Left hindlimb (tissue), 1 donor: ENCODE measurements at regions not wholly inside any gene's neighbourhood (a gene's known extent, or its start where the extent isn't known, plus 50 kb on each side); places are given as distances from the start of the nearest gene placed in this dataset.
"Not testable (repeated sequence)": the region's sequence is repeated elsewhere in the genome, so short reads cannot be mapped to it uniquely, and the experiment has no call there.

Experiments used
- DNase-seq: peaks from one replicate; pipeline ENCODE4 v3.0.0-alpha.2; 2018

GRCh38 chr3:110909839-110910238 is 161.8 kb upstream of the NECTIN3 start:
- DNase-seq, result no peak

DNA sequence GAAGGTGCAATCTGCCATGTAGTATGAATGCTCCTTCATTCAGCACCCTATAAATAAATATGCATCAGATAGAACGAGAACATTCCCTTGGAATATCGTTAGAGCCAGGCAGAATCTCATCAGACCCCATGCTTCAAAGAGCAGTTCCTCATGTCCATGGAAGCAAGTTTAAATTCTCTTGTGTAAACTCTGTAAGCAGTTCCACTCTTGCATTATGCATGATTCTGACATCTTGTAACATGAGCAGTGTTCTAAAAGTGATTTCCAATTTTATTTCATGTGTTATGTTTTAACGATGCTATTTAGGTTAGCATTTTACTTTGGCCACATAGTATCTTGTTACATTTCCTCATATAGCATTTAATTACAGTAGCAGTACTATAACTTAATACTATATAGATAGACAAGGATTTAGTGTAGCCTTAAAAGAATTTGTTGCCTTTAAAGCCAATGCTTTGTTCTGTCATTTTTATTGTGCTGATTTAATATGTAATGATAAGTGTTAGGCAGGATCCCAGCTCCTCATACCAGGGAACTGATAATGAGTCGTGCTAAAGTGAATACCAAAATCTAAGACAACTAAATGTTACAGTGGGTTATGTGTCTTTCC is 161.2 kb upstream of the NECTIN3 start:
- no peak for DNase-seq

GRCh38 chr3:110918963-110919362 is 152.7 kb upstream of the NECTIN3 start:
- no peak for DNase-seq

- DNase-seq, result peak; percentile 32
Observed at GRCh38 chr3:110925798-110926197, 145.8 kb upstream of the NECTIN3 start.

- no peak for DNase-seq
Observed at GRCh38 chr3:110928016-110928662, 143.5 kb upstream of the NECTIN3 start.

DNA sequence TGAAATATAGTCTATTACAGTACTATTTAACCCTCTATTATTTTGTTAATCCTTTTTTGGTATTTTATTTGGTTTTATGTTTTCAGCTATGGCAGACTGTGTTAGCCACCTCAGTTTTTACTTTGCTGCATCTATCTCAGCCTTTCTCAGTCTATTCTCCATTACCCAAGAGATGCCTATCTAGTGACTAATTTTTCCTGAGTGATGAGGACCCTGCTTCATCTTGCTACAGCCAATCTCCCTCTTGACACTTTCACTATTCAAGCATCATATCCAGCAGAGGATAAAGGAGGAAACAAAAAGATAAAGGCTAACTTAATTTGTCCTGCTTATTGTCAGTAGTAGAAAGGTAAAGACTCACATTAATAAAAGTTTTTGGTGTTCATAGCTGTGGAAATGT is 141.8 kb upstream of the NECTIN3 start:
- no peak for DNase-seq

DNA sequence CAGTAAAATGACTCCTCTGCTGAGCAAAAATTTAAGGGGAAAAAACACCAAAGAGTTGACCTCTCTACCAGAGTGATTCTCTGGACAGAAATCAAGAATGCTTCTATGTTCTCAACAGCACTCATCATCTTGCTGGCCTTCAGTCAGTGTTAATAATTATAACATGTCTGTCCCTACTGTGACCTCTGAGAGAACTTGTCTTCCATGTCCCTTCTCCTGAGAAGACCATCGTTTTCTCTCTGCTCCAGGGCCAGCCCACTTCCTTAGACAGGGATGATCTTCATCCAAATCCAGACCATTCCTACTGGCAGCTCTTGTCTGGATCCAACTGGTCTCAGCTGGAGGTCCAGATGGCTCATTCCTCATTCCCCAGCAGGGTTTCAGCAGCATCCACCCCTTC is 139.0 kb upstream of the NECTIN3 start:
- no peak for DNase-seq

GRCh38 chr3:110933821-110934426 is 137.7 kb upstream of the NECTIN3 start:
- no peak for DNase-seq

- no peak for DNase-seq
Observed at GRCh38 chr3:110938629-110939028, 133.0 kb upstream of the NECTIN3 start.

DNA sequence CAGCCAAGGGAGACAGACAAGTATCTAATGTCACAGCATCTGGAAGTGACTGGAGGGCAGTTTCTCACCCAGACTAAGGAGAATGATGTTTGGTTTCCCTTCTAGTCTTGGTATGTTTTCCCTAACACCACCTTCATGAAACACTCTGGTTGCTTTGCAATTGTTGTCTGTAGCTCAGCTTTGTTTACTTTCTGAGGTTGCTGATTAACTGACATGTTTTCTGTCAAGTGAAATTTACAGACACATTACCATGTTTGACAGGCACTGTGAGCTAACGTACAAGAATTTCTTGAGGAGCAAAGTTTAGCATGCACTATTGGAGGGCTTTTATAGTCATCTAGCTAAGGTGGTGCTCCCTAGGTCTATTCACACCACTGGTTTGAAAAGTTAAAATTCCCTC is 131.6 kb upstream of the NECTIN3 start:
- no peak for DNase-seq

DNA sequence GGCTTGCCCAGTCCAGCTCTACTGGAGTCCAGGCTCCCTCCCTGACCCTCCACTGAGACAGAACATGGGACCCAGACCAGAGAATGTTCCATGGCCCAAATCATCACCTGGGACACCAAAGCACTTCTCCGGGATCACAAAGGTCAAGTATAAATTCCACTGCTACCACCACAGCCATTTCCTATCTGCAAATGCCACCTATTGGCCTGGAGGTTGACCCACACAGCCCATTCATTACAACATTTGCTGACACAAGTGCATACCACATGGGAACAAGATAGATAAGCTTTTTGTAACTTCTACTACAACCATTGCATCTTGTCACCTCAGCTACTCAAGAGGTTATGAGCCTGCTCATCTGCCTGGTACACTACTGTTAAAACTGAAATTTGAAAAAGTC is 126.8 kb upstream of the NECTIN3 start:
- no peak for DNase-seq

- DNase-seq, result no peak
Observed at GRCh38 chr3:110946810-110947209, 124.8 kb upstream of the NECTIN3 start.

DNA sequence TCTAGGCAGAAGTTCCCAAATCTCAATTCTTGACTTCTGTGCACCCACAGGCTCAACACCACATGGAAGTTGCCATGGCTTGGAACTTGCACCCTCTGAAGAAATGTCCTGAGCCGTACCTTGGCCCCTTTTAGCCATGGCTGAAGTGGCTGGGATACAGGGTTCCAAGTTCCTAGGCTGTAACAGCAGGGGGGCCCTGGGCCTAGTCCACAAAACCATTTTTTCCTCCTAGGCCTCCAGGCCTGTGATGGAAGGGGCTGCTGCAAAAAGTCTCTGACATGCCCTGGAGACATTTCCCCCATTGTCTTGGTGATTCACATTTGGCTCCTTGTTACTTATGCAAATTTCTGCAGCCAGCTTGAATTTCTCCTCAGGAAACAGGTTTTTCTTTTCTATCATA is 122.4 kb upstream of the NECTIN3 start:
- DNase-seq, result not testable (repeated sequence)

GRCh38 chr3:110955301-110955880 is 116.2 kb upstream of the NECTIN3 start:
- no peak for DNase-seq

DNA sequence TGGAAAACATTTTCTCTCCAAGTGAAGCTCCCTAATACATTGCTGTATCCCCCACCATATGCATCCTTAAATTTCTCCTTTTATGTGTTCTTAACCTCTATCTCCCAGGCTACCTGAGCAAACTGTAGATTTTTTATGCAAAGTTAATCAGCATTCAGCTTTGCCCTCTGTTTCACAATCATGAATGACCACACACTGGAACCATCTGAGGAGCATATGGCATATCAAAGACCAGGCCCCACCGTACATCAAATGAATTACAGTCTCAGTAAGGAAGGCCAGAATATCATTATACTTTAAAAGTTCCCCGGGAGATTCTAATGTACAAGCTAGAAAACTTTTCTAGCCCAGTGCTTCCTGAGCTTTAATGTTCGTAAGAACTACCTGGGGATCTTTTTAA is 115.5 kb upstream of the NECTIN3 start:
- no peak for DNase-seq

DNA sequence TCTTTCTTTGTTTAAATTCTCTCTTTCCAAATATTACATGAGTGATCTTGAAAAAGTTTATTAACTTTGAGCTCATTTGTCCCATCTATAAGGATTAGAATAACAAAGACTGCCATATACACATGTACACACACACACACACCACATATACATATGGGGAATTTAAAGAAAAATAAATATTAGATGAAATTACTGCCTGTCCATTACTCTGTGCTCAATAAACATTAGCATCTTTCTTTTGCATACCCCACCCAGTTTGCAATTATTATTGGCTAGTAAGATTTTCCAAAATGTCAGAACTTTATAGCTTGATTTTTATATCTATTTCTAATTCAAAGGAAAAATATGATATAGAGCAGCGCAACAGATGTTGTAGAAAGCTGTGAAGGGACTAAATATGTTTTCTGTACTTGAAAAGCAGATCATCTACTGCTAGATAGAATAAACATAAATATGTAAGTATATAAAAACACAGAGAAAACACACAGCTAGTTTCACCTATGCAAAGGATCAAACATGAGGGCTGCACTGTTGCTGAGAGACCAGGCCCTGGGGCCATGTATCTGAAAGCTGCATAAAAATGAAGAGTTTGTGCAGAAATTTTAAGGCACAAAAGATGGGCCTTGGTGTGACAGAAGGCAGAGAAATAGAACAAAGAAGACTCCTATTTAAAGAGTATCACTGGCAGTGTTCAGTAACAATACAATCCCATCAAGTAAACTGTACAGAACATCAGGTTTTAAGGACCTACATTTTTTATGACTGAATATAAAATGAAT is 114.2 kb upstream of the NECTIN3 start:
- no peak for DNase-seq

DNA sequence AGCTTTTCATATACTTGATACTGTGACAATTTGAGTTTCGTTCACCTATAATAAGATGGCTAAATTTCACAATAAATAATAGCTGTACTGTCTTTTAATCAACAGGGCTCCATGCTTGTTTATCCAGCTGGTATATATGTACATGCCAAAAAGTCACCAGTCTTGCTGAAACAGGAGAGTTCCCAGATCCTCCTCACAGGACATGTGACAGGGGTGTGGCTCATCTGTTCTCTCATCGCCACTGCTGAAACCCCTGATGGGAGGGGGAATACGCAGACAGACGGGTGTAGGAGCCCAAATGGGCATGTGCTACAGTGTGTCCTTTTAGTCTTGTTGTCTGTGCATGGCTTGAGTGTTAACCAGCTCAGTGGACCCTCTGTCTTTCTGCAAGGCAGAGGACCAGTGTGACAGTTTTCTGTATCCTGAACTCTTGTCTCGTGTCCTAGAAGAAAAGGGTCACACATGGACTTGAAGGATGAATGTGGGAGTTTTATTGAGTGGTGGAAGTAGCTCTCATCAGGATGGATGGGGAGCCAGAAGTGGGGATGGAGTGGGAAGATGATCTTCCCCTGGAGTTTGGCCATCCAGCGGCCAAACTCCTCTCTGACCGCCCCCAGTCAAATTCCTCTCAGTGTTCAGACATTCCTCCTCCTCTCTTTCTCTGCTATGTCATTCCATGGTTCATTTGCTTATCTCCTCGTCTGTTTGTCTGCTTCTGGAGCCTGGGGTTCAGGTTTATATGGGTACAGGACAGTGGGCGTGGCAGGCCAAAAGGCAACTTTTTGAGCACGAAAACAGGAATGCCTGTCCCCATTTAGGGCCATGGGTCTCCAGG is 113.1 kb upstream of the NECTIN3 start:
- DNase-seq, result no peak

DNA sequence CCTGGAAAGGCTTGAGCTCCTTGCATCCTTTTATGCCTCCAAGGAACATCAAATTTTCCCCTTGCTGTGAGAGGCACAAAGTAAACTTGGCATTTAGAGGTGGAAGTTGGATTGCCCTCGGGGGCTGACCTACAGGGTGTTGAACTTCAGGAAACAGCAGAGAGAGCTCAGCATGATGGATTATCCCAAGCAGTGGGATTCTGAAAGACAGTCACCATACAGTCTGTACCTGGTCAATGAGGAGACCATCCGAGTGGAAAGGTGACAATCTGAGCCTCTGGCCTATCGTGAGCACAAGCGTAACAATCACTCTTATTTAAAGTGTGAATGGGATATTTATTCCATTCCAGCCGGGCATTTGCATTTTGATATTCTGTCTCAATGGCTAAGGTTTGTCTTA is 105.6 kb upstream of the NECTIN3 start:
- no peak for DNase-seq

DNA sequence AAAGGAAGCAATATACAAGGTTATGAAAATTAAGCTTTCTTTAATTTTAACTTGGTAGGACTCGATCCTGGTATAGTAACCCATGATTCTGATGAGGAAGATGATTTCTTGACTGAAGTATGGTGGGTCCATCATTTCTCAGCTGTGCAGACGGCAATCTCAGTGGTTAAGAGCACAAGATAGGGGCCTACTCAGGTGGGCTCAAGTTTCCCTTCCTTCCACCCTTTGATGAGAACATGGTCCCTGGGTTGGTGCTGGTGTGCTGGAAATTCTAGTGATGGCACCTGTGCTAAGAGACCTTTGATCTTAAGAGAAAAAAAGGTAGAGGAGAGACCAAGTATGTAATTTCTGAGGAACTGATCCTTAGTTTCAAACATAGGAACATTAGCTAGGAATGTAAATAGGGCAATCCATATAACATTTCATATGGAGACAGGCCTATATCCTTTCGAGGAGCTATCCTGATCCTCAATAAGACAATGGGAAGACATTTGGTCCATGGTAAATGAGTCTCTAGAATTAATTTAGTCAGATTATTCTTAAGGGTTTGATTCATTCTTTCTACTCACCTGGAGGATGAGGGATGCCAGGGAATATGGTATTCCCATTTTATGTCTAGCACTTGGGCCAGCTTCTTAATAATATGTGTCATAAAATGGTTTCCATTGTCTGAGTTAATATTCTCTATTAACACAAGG is 104.5 kb upstream of the NECTIN3 start:
- DNase-seq, result no peak

DNA sequence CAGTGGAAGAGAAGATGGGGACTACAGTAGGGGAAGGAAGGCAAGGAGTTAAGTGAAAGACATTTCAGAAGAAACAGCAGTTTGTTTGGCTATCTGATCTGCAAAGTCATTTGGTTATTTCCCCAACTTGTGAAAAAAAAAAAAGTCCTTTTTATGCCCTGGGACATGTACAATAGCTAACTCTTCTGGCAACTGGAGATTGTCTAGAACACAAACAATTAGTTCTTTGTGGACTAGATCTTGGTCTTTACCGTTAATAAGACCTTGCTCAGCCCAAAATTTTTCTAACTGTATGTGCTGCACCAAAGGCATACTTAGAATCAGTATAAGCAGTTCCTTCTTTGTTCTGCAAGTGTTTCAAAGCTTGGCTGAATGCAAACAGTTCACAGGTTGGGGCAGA is 103.5 kb upstream of the NECTIN3 start:
- no peak for DNase-seq

- DNase-seq, result no peak
Observed at GRCh38 chr3:110969229-110970211, 102.1 kb upstream of the NECTIN3 start.
